ENCODE measurements at regions not wholly inside any gene's neighbourhood (a gene's known extent, or its start where the extent isn't known, plus 50 kb on each side); places are given as distances from the start of the nearest gene placed in this dataset.

DNA sequence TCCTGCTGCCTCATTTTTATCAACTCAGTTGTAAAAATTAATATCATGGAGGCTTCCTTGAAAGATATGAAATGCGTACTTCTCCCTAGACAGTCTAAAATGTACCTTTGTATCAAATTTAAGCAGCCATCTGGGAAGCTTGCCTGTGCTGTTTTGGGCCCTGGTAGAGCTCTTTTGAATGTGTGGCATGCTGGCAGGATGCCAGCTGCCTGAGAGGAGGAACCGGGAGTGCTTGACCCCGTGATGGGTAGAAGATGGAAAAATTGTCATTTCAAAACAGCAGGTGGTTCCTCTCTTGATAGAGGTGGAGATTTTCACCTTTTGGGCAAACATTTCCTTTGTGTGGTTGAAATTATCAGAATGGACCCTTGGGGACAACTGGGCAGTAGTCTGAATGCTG is 245.3 kb downstream of the RPLP1 start:
- Histone ChIP-seq H3K9me3 (ENCODE audit: control insufficient read depth in 2 of 2, insufficient read depth in 1 of 2, low read depth in 1 of 2, low read length in 1 of 2) (peaks cover 0 to 13% of the 10 kb centered on the region in 2 donors), H3K4me1 (ENCODE audit: control insufficient read depth in 3 of 3, insufficient read depth in 2 of 3, low read depth in 1 of 3, low read length in 2 of 3) (no peaks in the 10 kb centered on the region), H3K27me3 (ENCODE audit: control insufficient read depth in 3 of 3, insufficient read depth in 3 of 3, low read length in 3 of 3) (no peaks in the 10 kb centered on the region), H3K36me3 (ENCODE audit: control insufficient read depth in 3 of 3, insufficient read depth in 2 of 3, low read depth in 1 of 3, low read length in 3 of 3) (no peaks in the 10 kb centered on the region), H3K4me3 (ENCODE audit: low read depth in 1 of 3, low read length in 3 of 3) (no peak overlapping the region), H3K27ac (ENCODE audit: low read depth in 1 of 3, low read length in 2 of 3) (no peak overlapping the region)
- no peak for FAIRE-seq
- 41 to 58% (median 54%) methylated on average over 3 of the region's 3 CpGs for WGBS, 3 donors
- no peak for DNase-seq

DNA sequence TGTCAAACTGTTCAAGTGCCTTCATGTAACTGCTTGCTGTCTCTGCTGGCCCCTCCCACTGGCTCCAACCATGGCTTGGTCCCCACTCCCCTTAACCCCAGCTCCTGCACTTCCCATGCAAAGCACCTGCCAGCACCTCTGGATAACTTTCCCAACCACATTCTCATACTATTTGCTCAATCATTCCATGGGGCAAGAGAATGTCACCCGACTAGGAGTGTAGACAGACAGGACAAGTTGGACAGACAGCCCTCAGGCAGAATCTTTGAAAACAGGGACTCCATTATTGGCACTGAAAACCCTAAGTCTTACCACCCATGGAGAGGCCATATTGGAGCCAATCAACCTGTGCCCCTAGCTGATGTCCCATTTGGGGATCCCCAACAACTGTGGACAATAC is 246.5 kb downstream of the RPLP1 start:
- 90 to 100% (median 96%) methylated on average over 1 of the region's 1 CpG for WGBS, 3 donors
- DNase-seq (no peak), FAIRE-seq (no peak)
- Histone ChIP-seq H3K36me3 (ENCODE audit: control insufficient read depth in 3 of 3, insufficient read depth in 2 of 3, low read depth in 1 of 3, low read length in 3 of 3) (no peaks in the 10 kb centered on the region), H3K27ac (ENCODE audit: low read depth in 1 of 3, low read length in 2 of 3) (no peak overlapping the region), H3K27me3 (ENCODE audit: control insufficient read depth in 3 of 3, insufficient read depth in 3 of 3, low read length in 3 of 3) (peaks cover 0 to 3% (median 0%) of the 10 kb centered on the region in 3 donors), H3K4me3 (ENCODE audit: low read depth in 1 of 3, low read length in 3 of 3) (no peak overlapping the region), H3K9me3 (ENCODE audit: control insufficient read depth in 2 of 2, insufficient read depth in 1 of 2, low read depth in 1 of 2, low read length in 1 of 2) (peaks cover 0 to 20% of the 10 kb centered on the region in 2 donors), H3K4me1 (ENCODE audit: control insufficient read depth in 3 of 3, insufficient read depth in 2 of 3, low read depth in 1 of 3, low read length in 2 of 3) (no peaks in the 10 kb centered on the region)

DNA sequence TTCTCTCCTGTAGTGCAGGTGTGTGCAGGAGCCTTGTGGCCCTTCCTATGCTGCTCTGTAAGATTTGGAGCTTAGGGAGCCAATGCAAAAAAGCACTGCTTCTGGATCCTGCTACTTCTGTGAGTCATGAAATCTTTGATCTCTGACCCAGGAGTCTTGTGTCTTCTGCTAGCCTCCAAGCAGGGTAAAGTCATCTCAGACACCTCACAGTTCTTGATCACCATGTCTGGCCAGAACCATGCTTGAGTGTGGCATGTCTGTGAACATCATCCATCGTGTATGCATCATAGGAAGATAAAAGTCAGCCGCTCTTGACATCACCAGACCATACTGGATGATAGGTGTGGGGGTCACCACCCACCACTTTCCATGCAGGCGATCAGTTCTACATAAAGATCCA is 247.8 kb downstream of the RPLP1 start:
- Histone ChIP-seq H3K9me3 (ENCODE audit: control insufficient read depth in 2 of 2, insufficient read depth in 1 of 2, low read depth in 1 of 2, low read length in 1 of 2) (peaks cover 0 to 20% of the 10 kb centered on the region in 2 donors), H3K4me1 (ENCODE audit: control insufficient read depth in 3 of 3, insufficient read depth in 2 of 3, low read depth in 1 of 3, low read length in 2 of 3) (no peaks in the 10 kb centered on the region), H3K4me3 (ENCODE audit: low read depth in 1 of 3, low read length in 3 of 3) (no peak overlapping the region), H3K27me3 (ENCODE audit: control insufficient read depth in 3 of 3, insufficient read depth in 3 of 3, low read length in 3 of 3) (peaks cover 0 to 3% (median 0%) of the 10 kb centered on the region in 3 donors), H3K27ac (ENCODE audit: low read depth in 1 of 3, low read length in 2 of 3) (no peak overlapping the region), H3K36me3 (ENCODE audit: control insufficient read depth in 3 of 3, insufficient read depth in 2 of 3, low read depth in 1 of 3, low read length in 3 of 3) (no peaks in the 10 kb centered on the region)
- WGBS, 3 donors, result 95 to 96% (median 95%) methylated on average over 3 of the region's 3 CpGs
- DNase-seq, result no peak
- no peak for FAIRE-seq

DNA sequence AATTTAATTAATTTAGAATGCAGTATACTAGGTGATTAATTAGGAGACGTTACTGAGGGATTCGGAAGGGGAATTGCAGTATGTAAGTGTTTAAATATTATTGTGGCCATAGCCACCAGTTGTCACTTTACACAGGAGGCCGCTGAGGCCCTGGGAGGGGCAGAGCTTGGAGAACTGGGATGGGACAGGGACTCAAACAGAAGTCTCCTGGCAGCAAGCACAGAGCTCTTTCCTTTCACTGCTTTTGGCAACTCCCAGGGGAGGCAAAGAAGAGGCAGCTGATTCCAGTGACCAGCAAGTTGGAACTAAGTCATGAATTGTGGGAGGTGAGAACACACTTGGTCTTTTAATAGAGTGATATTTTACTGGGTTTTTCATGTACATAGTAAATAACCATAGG is 248.6 kb downstream of the RPLP1 start:
- H3K4me1 ChIP-seq (ENCODE audit: control insufficient read depth in 3 of 3, insufficient read depth in 2 of 3, low read depth in 1 of 3, low read length in 2 of 3), result no peaks in the 10 kb centered on the region
- DNase-seq (no peak), FAIRE-seq (no peak)
- peaks cover 0 to 20% of the 10 kb centered on the region in 2 donors for H3K9me3 ChIP-seq (ENCODE audit: control insufficient read depth in 2 of 2, insufficient read depth in 1 of 2, low read depth in 1 of 2, low read length in 1 of 2)
- 88 to 94% (median 91%) methylated on average over 3 of the region's 3 CpGs for WGBS, 3 donors
- H3K27ac ChIP-seq (ENCODE audit: low read depth in 1 of 3, low read length in 2 of 3), result no peak overlapping the region
- peaks cover 0 to 3% (median 0%) of the 10 kb centered on the region in 3 donors for H3K27me3 ChIP-seq (ENCODE audit: control insufficient read depth in 3 of 3, insufficient read depth in 3 of 3, low read length in 3 of 3)
- H3K4me3 ChIP-seq (ENCODE audit: low read depth in 1 of 3, low read length in 3 of 3), result no peak overlapping the region
- H3K36me3 ChIP-seq (ENCODE audit: control insufficient read depth in 3 of 3, insufficient read depth in 2 of 3, low read depth in 1 of 3, low read length in 3 of 3), result no peaks in the 10 kb centered on the region

DNA sequence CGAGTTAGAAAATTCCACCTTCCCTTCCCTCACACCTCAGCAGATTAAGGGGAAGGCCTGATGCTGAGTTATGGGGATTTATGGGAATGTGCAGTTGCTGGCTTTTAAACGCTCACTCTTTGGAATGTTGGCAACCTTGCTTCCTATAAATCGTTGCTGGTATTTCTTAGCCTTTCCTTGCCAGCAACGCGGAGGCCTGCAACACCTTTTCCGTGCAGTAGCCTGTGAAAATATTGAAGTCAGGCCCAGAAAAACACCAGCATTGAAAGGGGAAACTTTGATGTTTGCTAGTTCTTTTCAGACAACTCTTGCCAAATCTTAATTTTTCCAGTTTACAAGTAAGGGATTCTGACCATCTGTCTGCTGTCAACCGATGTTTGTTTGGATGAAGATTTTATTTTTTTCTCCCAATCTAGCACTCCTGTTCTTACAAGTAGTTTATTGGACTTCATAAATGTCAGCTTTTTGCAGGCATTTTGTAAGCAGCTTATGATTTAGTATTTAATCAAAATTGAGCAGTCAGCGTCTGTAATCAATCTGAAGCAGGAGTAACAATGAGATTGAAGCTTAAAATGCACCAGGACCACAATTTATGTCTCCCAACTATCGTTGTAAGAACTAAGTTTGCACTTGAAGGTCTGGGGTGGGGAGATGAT is 251.0 kb downstream of the RPLP1 start:
- no peak for DNase-seq
- WGBS, 3 donors, result 66 to 85% (median 84%) methylated on average over 9 of the region's 9 CpGs
- Histone ChIP-seq H3K9me3 (ENCODE audit: control insufficient read depth in 2 of 2, insufficient read depth in 1 of 2, low read depth in 1 of 2, low read length in 1 of 2) (peaks cover 0 to 27% of the 10 kb centered on the region in 2 donors), H3K27me3 (ENCODE audit: control insufficient read depth in 3 of 3, insufficient read depth in 3 of 3, low read length in 3 of 3) (peaks cover 0 to 3% (median 0%) of the 10 kb centered on the region in 3 donors), H3K4me3 (ENCODE audit: low read depth in 1 of 3, low read length in 3 of 3) (no peak overlapping the region), H3K27ac (ENCODE audit: low read depth in 1 of 3, low read length in 2 of 3) (no peak overlapping the region), H3K4me1 (ENCODE audit: control insufficient read depth in 3 of 3, insufficient read depth in 2 of 3, low read depth in 1 of 3, low read length in 2 of 3) (no peaks in the 10 kb centered on the region), H3K36me3 (ENCODE audit: control insufficient read depth in 3 of 3, insufficient read depth in 2 of 3, low read depth in 1 of 3, low read length in 3 of 3) (no peaks in the 10 kb centered on the region)
- no peak for FAIRE-seq

DNA sequence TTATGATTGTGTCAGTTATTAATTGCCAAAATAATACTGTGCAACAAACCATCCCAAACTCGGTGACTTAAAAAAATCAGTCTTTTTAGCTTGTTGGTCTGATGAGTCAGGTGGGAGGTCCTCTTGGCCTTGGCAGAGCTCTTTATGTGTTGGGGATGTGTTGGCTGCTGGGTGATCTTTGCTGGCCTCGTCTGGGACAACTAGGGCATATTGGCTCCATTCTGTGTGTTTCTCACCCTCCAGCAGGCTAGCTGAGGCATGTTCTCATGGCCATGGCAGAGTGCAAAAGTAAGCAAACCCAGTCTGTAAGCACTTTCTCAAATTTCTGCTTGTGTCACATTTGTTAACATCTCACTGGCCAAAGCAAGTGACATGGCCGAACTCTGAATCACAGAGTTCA is 251.6 kb downstream of the RPLP1 start:
- H3K9me3 ChIP-seq (ENCODE audit: control insufficient read depth in 2 of 2, insufficient read depth in 1 of 2, low read depth in 1 of 2, low read length in 1 of 2), result peaks cover 0 to 31% of the 10 kb centered on the region in 2 donors
- DNase-seq, result no peak
- 68 to 84% (median 78%) methylated on average over 3 of the region's 3 CpGs for WGBS, 3 donors
- H3K4me3 ChIP-seq (ENCODE audit: low read depth in 1 of 3, low read length in 3 of 3), result no peak overlapping the region
- H3K27me3 ChIP-seq (ENCODE audit: control insufficient read depth in 3 of 3, insufficient read depth in 3 of 3, low read length in 3 of 3), result peaks cover 0 to 4% (median 0%) of the 10 kb centered on the region in 3 donors
- no peak for FAIRE-seq
- H3K4me1 ChIP-seq (ENCODE audit: control insufficient read depth in 3 of 3, insufficient read depth in 2 of 3, low read depth in 1 of 3, low read length in 2 of 3), result no peaks in the 10 kb centered on the region
- no peak overlapping the region for H3K27ac ChIP-seq (ENCODE audit: low read depth in 1 of 3, low read length in 2 of 3)
- no peaks in the 10 kb centered on the region for H3K36me3 ChIP-seq (ENCODE audit: control insufficient read depth in 3 of 3, insufficient read depth in 2 of 3, low read depth in 1 of 3, low read length in 3 of 3)

DNA sequence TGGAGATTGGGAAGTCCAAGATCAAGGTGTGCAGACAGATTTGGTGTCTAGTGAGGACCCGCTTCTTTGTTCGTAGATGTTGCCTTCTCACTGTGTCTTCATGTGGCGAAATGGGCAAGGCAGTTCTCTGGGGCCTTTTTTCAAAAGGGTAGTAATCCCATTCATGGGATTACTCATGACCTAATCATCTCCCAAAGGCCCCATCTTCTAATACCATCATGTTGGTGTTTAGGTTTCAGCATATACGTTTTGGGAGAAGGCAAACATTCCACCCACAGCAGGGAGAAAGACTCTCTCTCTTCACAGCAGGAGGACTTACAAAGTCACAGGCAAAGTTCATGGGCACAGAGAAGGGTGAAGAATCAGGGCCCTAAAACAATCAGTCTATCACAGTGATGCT is 252.1 kb downstream of the RPLP1 start:
- DNase-seq, result no peak
- no peak overlapping the region for H3K4me3 ChIP-seq (ENCODE audit: low read depth in 1 of 3, low read length in 3 of 3)
- 87 to 98% (median 95%) methylated on average over 4 of the region's 4 CpGs for WGBS, 3 donors
- H3K9me3 ChIP-seq (ENCODE audit: control insufficient read depth in 2 of 2, insufficient read depth in 1 of 2, low read depth in 1 of 2, low read length in 1 of 2), result peaks cover 0 to 29% of the 10 kb centered on the region in 2 donors
- no peaks in the 10 kb centered on the region for H3K36me3 ChIP-seq (ENCODE audit: control insufficient read depth in 3 of 3, insufficient read depth in 2 of 3, low read depth in 1 of 3, low read length in 3 of 3)
- no peak for FAIRE-seq
- no peak overlapping the region for H3K27ac ChIP-seq (ENCODE audit: low read depth in 1 of 3, low read length in 2 of 3)
- H3K4me1 ChIP-seq (ENCODE audit: control insufficient read depth in 3 of 3, insufficient read depth in 2 of 3, low read depth in 1 of 3, low read length in 2 of 3), result no peaks in the 10 kb centered on the region
- peaks cover 0 to 4% (median 0%) of the 10 kb centered on the region in 3 donors for H3K27me3 ChIP-seq (ENCODE audit: control insufficient read depth in 3 of 3, insufficient read depth in 3 of 3, low read length in 3 of 3)

DNA sequence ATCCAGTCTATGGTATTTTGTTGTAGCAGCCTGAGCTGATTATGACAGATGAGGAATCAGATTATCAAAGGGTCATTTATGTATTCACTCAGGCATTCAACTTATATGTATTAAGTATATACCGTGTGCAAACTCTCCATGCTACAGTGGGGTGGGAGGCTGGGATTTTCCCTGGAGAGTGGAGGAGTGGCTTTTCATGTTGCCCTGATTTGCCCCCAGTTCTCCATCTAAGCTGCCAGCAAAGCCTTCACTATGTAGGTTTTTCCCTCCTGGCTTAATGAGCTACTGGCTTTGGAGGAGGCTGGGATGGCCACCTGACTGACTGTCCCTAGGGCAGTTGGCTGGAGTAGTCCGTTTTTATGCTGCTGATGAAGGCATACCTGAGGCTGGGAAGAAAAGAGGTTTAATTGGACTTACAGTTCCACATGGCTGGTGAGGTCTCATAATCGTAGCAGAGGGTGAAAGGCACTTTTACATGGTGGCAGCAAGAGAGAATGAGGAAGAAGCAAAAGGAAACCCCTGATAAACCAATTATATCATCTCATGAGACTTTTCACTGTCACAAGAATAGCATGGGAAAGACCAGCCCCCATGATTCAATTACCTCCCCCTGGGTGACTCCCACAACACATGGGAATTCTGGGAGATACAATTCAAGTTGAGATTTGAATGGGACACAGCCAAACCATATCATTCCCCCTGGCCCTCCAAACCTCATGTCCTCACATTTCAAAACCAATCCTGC is 253.9 kb downstream of the RPLP1 start:
- H3K36me3 ChIP-seq (ENCODE audit: control insufficient read depth in 3 of 3, insufficient read depth in 2 of 3, low read depth in 1 of 3, low read length in 3 of 3), result no peaks in the 10 kb centered on the region
- no peak for FAIRE-seq
- H3K9me3 ChIP-seq (ENCODE audit: control insufficient read depth in 2 of 2, insufficient read depth in 1 of 2, low read depth in 1 of 2, low read length in 1 of 2), result peaks cover 0 to 19% of the 10 kb centered on the region in 2 donors
- no peaks in the 10 kb centered on the region for H3K4me1 ChIP-seq (ENCODE audit: control insufficient read depth in 3 of 3, insufficient read depth in 2 of 3, low read depth in 1 of 3, low read length in 2 of 3)
- no peak overlapping the region for H3K27ac ChIP-seq (ENCODE audit: low read depth in 1 of 3, low read length in 2 of 3)
- no peak overlapping the region for H3K4me3 ChIP-seq (ENCODE audit: low read depth in 1 of 3, low read length in 3 of 3)
- WGBS, 3 donors, result 84 to 90% (median 89%) methylated on average over 3 of the region's 3 CpGs
- DNase-seq, result no peak
- peaks cover 0 to 7% (median 0%) of the 10 kb centered on the region in 3 donors for H3K27me3 ChIP-seq (ENCODE audit: control insufficient read depth in 3 of 3, insufficient read depth in 3 of 3, low read length in 3 of 3)

Measured in small intestine (tissue), 7 donors.